ENCODE measurements at regions not wholly inside any gene's neighbourhood (a gene's known extent, or its start where the extent isn't known, plus 50 kb on each side); places are given as distances from the start of the nearest gene placed in this dataset.

GRCh38 chr2:180394305-180394704 lies 387.2 kb upstream of the CWC22 start:
- TF ChIP-seq CTCF (conservative IDR thresholded peaks at IDR 0.05; ENCODE audit: low read depth, low read length) = no peak
- no peak for TF ChIP-seq EZH2phosphoT487 (IDR thresholded peaks at IDR 0.05; ENCODE audit: borderline replicate concordance, low read length)
- no peak for TF ChIP-seq EZH2 (IDR thresholded peaks at IDR 0.05; ENCODE audit: low read length, unreplicated experiment)
